NCI-H2107 (cell line): ENCODE measurements at regions not wholly inside any gene's neighbourhood (a gene's known extent, or its start where the extent isn't known, plus 50 kb on each side); places are given as distances from the start of the nearest gene placed in this dataset.
A peak's percentile ranks its signal among the peaks of the same experiment; 100 is the strongest.
"Not testable (repeated sequence)": the region's sequence is repeated elsewhere in the genome, so short reads cannot be mapped to it uniquely, and the experiment has no call there.

Experiments used
- DNase-seq: peaks from one replicate; lab custom pipeline; 2025; lab: John Stamatoyannopoulos, UW

- DNase-seq: no peak
These were observed 69.3 kb upstream of the HELT start for GRCh38 chr4:184949020-184949419.

DNA sequence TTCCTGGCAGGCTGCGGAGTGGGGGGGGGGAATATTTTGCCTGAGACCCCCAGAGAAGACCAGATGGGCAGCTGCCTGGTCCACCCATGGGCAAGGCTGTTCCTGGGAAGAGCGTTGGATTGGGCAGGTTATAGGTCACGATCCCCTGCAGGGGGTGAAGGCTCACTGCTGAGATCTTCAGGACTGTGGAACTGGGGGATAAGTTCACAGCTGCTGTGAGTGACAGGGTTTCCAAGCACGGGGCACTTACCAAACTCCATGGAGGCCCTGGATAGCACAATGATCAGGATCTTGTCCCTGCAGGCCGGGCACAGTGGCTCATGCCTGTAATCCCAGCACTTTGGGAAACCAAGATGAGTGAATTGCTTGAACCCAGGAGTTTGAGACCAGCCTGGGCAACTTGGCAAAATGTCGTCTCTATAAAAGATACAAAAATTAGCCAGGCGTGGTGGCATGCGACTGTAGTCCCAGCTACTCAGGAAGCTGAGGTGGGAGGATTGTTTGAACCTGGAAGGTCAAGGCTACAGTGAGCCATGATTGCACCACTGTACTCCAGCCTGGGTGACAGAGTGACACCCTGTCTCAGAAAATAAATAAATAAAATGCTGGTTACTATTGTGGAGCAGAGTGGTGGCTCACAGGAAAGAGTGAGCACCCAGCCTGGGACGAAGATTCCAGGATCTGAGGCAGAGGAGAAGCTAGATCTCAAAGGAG, 68.0 kb upstream of the HELT start:
- DNase-seq: no peak

GRCh38 chr4:184950926-184951325, 67.4 kb upstream of the HELT start:
- no peak for DNase-seq

- no peak for DNase-seq
These were observed 66.6 kb upstream of the HELT start for GRCh38 chr4:184951668-184952160.

DNA sequence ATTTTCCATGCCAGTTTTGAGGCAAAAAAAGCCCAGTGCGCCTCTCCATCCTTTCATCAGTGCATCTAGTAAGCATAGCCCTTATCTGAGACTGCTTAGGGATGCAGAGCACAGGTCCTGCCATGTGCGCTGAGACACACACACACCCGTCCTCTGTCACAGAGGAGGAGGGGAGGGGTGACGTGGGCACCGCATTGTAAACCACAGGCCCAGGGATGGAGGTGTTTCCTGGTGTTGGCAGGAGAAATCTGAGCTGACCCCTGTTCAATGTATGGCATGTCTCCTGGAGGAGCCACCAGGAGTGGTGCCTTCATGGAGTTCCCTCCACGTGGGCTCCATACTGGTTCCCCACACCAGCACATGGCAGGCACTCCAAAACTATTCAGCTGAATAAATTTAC, 65.8 kb upstream of the HELT start:
- DNase-seq: no peak

GRCh38 chr4:184953421-184953945, 64.8 kb upstream of the HELT start:
- no peak for DNase-seq

DNA sequence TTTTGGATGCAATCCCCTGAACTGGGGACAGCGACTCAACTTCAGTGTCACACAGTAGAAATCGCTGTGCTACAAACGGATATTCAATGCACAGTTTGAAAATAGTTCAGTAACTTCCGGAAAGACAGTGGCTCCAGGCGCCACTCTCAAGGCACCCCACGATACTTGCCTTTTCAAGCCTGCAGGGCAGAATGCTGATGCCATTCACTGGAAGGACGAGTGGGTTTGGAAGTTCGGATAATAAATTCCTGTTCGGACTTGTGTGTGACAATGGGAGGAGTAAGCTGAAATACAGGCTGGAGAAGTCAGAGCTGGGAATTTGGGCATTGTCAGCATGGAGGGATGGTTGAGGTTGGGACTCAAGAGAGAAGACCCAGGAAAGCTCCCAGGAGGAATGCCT, 64.3 kb upstream of the HELT start:
- no peak for DNase-seq

DNA sequence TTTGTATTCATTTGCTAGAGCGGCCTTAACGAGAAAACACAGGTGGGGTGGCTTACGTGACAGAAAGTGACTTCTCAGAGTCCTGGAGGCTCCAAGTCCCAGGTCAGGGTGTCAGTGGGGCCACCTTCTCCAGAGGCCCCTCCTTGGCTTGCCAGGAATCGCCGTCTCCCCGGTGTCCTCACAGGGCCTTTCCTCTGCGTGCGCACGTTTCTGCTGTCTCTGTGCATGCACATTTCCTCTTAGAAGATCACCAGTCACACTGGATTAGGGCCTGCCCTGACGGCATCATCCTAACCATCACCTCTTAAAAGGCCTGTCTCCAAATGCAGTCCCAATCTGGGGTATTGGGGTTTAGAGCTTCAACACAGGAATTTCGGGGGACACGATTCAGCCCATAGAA, 63.8 kb upstream of the HELT start:
- DNase-seq: no peak

DNA sequence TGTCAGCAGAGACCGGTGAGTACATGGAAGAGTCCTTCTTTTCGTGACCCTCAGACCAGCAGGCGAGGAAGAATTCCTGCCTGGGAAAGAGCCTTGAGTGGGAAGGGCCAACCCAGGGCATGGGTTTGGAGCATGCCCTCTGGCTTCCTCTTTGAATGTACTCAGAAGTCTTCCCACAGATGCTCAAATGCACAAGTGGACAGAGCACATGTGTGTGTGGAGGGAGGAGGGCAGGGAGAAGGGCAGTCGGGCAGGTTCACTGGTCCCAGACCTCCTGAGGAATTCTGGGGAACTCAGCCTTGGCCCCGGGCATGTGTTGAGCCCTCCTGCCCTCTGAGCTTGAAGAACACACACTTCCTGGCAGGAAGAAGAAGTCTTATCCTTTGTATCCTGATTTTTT, 63.2 kb upstream of the HELT start:
- DNase-seq: no peak

DNA sequence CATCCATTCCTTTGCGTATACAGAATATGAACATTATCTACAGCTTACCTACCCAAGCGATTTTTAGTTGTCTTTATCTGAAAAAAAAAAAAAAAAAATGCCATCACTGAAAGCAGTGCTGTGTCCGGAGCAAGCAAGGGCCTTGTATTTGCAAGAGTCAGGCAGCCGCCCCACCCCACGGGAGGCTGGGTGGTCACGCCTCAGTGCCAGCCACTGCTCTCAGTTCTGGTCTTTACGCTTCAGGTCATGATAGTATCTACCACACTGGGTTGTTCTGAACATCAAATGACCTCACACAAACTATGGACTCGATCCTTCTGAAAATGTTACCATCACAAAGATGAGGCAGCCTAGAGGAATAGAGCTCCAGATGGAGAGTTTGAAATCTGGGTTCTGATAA, 62.7 kb upstream of the HELT start:
- no peak for DNase-seq

DNA sequence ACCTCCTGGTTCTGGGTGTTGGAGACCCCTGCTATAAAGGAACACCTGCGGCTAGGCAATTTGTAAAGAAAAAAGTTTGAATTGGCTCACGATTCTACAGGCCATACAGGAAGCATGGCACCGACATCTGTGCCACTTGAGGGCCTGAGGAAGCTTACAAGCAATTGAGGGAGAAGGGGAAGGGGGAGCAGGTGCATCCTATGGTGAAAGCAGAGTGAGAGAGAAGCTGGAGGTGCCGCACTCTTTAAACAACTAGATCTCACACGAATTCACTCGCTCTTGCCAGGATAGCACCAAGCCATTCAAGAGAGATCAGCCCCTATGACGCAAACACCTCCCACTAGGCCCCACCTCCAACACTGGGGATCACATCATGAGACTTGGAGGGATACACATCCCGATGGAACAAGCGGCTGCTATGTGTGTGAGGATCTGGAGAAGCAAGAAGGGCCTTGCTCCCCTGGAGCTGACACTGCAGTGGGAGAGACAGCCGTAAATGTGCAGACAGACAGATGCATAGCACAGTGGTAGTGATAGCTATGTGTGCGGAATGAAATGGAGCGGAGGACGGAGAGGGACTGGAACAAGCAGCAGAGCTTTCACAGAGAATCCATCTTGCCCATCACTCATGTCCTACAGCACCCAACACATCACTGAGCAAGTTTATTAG, 60.7 kb upstream of the HELT start:
- DNase-seq: no peak

DNA sequence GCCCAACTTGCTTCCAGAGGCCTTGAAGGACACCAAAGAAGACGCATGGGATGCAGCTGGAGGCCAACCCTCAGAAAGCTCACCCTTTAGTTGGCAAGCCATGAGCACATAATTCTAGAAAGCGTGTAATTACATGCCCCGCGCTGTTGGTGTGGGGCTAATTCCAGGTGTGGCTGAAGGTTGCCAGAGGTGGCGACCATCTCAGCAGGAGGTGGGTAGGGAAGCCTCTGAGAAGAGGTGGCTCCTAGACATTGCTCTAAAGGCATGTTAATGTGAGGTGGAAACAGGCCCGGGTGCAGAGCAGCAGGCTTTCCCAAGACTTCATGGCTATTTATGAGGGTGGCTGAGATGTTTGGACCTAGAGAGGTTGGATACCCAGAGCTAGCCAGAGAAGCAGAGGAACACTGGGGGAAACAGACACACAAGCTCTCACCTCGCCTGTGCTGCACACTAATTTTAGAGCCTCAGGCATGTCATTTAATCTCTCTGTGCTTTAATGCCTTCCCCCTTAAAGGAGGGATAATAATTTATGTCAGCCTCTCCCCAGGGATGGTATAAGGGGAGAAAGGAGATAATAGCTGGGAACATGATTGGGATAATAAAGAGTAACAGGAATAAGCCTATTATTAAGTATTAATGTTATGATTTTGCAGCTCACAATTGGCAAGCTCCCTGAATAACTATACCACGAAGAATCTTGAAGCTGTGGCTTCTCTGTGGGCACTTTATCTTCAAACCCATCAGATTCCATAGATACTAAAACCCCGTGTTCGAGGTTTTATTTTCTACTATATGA, 60.0 kb upstream of the HELT start:
- no peak for DNase-seq

- no peak for DNase-seq
These were observed 59.4 kb upstream of the HELT start for GRCh38 chr4:184958923-184959210.

DNA sequence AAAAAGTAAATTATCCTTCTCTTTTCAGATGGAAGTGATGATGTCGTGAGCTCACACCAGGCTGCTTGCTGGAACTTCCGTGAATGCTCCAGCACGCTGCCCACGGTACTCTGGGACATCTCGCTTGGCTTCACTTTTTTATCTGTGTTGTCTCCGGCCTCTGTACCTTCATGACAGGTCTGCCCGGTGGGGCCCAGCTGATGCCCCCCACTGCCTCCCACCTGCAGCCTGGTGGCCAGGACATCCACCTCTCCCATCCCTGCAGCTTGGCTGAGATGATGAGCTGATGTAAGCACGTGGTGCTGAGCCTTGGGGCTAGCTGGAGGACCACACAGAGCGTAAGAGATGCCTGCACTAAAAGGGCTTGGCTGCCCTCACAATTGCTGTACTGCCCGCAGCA, 59.0 kb upstream of the HELT start:
- DNase-seq: no peak

DNA sequence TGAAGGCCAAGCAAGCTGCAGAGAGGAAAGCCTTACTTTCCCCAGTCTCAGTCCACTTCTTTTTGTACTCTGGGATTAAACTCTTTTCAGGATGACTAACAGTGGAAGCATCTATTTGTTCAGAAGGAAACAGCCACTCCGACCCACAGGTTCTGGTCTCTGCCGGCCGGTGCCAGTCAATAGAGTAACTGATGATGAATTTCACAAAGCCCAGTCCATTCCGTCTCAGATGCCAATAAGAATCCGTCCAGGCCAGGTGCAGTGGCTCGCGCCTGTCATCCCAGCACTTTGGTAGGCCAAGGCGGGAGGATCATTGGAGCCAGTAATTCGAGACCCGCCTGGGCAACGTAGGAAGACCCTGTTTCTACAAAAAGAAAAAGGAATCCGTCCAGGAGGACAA, 58.5 kb upstream of the HELT start:
- DNase-seq: no peak

- DNase-seq: no peak
These were observed 57.8 kb upstream of the HELT start for GRCh38 chr4:184960505-184960971.

- peak; percentile 53 for DNase-seq
These were observed 56.6 kb upstream of the HELT start for GRCh38 chr4:184961660-184962059.

DNA sequence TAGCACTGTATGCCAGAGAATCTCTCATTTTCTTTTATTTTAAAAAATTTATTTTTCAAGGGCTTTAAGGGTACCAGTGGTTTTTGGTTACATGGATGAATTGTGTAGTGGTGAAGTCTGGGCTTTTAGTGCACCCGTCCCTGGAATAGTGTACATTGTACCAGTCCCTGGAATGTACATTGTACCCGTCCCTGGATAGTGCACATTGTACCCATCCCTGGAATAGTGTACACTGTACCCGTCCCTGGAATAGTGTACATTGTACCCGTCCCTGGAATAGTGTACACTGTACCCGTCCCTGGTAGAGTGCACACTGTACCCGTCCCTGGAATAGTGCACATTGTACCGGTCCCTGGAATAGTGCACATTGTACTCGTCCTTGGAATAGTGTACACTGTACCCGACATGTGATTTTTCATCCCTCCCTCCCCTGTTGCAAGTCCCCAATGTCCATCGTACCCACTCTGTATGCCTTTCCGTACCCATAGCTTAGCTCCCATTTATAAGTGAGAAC, 56.1 kb upstream of the HELT start:
- no peak for DNase-seq

DNA sequence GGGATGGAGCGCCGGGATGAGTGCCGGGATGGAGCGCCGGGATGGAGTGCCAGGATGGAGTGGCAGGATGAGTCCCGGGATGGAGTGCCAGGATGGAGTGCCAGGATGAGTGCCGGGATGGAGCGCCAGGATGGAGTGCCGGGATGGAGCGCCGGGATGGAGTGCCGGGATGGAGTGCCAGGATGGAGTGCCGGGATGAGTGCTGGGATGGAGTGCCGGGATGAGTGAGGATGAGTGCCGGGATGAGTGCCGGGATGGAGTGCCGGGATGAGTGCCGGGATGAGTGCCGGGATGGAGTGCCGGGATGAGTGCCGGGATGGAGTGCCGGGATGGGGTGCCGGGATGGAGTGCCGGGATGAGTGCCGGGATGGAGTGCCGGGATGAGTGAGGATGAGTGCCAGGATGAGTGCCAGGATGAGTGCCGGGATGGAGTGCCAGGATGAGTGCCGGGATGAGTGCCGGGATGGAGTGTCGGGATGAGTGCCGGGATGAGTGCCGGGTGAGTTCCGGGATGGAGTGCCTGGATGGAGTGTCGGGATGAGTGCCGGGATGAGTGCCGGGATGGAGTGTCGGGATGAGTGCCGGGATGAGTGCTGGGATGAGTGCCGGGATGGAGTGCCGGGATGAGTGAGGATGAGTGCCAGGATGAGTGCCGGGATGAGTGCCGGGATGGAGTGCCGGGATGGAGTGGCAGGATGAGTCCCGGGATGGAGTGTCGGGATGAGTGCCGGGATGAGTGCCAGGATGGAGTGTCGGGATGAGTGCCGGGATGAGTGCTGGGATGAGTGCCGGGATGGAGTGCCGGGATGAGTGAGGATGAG, 52.9 kb upstream of the HELT start:
- not testable (repeated sequence) for DNase-seq

DNA sequence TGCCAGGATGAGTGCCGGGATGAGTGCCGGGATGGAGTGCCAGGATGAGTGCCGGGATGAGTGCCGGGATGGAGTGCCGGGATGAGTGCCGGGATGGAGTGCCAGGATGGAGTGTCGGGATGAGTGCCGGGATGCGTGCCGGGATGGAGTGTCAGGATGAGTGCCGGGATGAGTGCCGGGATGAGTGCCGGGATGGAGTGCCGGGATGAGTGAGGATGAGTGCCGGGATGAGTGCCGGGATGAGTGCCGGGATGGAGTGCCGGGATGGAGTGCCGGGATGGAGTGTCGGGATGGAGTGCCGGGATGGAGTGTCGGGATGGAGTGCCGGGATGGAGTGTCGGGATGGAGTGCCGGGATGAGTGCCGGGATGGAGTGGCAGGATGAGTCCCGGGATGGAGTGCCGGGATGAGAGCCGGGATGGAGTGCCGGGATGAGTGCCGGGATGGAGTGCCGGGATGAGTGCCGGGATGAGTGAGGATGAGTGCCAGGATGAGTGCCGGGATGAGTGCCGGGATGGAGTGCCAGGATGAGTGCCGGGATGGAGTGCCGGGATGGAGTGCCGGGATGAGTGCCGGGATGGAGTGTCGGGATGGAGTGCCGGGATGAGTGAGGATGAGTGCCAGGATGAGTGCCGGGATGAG, 52.1 kb upstream of the HELT start:
- DNase-seq: not testable (repeated sequence)

DNA sequence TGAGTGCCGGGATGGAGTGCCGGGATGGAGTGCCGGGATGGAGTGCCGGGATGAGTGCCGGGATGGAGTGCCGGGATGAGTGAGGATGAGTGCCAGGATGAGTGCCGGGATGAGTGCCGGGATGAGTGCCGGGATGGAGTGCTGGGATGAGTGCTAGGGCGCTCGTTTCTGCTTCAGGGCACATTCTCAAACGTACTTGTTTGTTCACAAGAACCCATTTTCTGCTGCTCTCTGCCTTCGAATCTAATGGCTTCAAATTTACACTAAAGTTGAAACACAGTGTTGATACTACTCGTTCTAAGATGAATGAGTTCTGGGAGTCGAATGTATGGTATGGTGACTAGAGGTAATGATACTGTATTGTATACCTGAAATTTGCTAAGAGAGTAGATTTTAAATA, 50.6 kb upstream of the HELT start:
- not testable (repeated sequence) for DNase-seq
